Activated CD8-positive, alpha-beta memory T cell treated with anti-CD3 and anti-CD28 coated beads, Interleukin-2, amount 50 U/mL, for 48 hours (primary cell): ENCODE measurements at regions not wholly inside any gene's neighbourhood (a gene's known extent, or its start where the extent isn't known, plus 50 kb on each side); places are given as distances from the start of the nearest gene placed in this dataset.
"Not testable (repeated sequence)": the region's sequence is repeated elsewhere in the genome, so short reads cannot be mapped to it uniquely, and the experiment has no call there.

ENCODE experiments used
- DNase-seq: peaks from one replicate; pipeline ENCODE4 v3.0.0-alpha.2; 2020

DNA sequence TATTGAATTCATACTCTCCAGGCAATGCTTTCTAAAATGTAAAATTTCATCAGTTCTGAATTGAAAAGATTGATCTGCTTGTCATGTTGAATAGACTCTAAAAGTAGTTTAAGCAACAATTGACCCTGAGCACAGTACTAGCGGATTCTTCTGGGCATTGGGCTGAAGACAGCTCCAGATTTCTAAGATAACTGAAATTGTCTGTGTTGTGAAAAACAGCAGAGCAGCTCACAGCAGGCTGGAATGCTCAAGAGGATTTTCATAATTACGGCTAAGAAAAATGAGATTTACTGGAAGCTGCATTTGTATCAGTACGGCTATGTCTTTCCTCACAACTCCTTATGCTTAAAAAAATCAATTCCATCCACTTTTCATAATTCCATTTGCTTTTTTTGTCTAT is 373.7 kb downstream of the HACE1 start:
- DNase-seq, result no peak

DNA sequence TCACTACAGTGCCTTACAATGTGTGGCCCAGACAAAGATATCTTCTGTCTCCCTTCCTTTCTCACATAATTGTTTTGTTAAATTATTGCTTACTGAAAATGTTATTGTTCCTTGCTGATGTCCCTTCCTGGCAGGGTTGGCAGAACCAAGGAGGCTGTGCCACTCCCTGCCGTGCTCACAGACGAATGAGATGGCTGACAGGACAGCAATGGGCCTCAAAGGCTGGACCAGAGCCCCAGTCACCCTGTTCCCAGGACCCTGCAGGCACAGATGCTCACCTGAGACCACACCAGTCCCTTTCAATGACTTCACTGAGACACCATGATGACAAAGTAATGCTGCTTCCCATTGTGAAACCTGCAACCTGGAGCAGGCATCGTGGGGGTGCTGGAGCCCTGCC is 375.1 kb downstream of the HACE1 start:
- no peak for DNase-seq

DNA sequence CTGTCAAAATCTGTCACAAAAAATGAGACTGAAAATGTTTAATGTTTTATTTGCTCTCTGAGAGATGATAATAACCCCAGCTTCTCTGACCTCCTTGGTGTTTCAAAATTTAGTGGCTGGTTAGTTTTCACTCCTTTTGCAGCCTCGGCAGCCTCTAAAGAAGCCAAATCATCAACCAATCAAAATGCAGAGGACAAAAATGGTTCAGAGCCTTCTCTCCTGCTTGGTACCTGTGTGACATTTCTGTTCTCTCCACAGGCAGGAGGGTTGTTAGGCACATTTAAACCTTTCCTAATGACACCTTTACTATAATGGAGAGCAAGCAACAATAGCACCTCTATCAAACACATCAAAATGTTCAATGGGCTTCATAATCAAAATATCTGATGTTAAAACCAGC is 375.5 kb downstream of the HACE1 start:
- no peak for DNase-seq

DNA sequence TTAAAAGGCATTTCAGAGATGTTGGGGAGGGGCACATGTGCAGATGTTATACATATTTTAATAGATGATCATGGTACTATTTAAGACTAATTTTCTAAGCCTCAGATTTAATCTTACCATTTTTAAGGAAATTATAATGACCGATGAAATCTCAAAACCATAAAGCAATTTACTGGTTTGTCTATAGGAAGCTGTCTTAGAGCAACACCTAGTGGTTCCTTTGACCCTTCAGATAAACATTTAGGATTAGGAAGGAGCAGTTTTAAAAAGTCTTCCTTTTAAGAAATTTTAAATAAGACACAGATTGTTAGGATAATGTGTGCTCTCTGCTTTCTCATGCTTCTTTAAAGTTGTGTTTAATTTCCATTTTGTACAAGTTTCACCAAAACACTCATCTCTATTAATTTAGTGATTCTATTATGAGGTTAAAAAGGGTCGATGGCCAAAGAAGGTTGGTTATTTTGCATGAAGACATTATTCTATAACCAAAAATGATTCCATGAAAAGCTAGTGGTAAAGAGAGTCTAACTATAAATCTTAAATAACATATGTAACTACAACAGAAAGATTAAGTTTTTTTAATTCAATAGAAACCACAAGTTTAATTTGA is 376.4 kb downstream of the HACE1 start:
- DNase-seq, result no peak

DNA sequence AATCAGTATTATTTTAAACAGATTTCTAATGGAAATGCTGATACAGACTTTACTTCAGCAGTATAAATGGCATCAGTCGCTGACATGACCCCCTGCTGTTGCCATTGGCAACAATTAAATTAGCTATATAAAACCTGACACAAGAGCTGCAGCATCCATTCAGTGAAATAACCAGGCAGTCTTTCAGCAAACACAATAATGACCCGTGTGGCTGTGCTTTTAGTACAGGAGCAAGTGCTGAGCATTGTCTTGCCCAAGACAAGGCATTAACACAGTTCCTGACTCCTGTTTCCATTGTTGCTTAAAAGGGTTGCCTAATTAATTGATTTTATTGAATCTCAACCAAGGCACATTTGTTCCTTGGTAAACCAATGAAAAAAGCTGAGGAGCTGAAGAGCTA is 382.1 kb downstream of the HACE1 start:
- DNase-seq, result no peak

DNA sequence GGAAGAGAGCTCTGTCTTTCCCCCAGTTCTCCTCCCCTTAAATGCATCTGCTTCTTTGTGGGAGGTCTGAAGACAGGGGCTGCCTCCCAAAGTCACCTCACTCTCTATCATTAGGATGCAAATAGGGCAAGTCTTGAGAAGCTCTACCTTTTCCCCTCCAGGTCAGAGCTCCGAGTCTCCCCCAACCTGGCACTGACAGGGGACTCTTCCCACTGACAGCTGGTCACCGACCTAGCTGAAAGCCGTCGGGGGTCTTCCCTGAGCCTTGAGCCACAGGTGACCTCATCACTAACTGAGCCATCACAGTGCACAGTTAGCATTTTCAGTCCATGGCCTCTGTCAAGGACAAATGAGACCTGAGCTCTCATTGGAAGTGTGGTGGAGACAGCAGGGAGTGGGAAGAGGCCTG is 386.7 kb downstream of the HACE1 start:
- DNase-seq, result no peak

DNA sequence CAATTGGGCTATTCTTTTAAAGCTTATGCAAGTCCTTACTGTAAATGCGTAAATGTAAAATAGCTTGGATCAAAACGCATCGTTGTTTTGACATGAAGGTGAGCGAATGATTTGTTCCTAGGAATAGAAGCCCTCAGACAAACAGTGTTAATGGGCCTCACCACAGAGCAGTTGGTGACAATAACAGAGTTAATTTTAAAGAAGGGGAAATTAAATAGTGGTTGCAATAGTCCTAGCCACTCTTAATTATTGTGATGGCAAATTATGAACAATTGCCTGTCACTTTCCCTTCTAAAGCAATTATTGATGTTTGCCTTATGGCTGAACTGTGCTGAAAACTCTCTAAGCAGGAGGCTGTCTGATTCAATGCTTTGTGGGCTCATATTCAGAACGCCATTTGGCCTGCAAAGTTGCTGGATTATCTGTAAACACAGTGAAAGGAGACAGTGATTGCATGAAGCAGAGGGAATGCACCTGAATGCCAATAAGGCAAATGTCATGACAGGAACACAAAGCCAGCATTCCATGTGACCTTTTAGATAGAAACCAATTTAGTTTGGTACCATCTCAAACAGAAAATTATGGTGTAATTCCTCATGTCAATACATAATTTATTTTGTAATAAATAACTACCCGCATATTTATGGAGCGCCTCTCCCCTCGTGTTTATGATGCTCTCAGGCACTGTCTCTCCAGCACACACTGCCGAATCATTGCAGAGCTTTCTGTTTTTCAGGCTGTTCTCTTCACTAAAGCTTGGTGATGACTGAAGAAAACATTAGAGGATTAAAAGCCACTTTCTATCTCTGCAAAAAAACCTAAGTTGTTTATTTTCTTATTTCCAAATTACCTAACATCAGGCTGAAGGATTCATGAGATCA is 387.5 kb downstream of the HACE1 start:
- DNase-seq, result no peak

DNA sequence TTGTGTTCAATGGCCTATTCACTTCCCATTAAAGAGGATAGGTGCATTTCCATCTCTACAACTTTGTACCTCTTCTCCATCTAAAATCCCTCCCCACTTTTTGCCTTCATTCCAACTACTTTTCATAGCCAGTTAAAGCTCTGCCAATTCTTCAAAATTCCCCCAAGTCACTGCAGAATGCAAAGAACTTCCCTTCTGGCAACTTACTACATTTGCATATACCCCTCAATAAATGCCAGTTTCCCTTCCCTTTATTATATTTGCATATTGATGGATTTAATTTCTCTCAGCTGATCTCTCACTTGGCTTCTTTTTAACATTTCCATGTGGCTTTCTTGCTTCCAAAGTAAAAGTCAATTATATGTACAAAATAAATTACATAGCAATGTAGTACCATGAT is 393.4 kb downstream of the HACE1 start:
- DNase-seq, result no peak

DNA sequence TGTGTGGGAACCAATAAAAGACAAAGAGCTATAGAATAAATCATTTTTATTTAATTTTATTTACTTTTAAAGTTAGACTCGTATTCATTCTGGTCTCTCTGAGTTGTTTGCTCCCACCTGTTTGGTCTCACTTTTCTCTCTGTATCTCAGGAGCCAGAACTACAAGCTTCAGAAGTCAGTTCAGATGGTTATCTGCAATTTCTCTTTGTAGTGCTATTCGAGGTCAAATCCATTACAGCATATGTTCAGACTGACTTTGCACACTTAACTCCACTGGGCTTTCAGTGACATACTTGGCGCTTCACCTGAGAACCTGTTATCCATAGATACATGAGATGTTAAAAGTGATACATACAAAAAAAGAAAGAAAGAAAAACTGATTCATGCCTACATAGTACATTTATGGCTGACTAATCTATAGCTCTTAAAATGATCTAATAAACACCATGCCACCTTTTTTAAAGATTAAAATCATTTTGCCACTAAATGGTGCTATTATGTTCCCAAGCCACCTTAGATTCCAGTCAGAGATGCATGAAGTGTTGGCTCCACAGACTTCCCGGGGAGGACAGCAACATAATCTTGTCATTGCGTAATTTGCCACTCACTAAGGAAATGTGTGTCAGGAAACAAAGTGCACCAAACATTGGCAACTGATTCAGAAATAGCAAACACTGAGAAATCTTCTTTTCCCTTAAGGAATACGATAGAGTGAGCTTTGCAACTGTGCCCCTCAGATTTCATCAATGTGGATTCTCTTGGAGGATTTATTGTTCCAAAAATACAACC is 396.7 kb downstream of the HACE1 start:
- no peak for DNase-seq

DNA sequence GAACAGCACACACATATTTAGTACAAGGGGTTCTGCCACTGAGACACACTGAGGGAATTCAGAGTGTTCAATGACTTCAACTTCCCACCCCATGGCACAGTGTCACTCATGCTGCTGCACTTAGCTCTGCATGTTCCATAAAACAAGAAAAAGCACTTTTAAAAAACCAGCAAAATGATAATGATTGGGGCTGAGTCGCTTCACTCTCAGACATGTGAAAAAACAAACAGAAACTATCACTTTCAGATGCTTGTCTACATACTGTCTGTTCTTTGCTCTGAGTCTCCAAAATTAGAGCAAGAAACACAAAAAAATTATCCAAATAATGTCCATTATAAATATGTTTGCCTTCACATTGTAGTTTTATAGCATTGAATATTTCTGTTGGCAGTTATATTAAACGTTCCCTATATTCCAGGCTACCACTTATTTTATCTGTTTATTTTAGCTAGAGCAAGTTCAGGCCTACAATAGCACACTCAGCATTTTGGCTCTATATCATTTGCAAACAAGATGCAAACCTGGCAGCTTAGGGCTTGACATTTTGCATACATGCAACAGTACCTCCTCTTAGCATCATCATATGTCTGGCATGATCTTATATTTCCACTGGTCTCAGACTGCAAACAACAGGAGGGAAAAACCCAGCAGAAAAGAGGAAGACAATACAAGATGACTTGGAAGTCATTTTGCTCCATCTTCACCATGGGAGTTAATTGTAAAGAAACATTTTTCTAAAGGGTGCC is 398.8 kb downstream of the HACE1 start:
- no peak for DNase-seq

DNA sequence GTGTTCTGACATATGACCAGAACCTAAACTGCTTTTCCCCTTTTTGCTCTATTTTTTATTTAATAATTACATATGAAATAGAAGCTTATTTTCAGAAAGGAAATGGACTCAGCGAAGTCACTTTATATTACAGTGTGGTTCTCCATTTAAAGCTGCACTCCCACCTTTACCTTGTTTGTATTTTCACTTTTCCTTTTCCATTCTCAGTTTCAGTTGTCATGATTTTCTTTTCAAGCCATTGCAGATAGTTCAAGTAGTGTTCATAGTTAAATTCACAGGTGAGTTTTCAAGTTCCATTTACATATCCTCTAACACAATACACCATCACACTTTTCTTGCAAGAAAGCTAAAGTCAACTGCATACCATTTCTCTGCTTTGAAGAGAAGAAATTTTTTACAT is 400.2 kb downstream of the HACE1 start:
- no peak for DNase-seq

DNA sequence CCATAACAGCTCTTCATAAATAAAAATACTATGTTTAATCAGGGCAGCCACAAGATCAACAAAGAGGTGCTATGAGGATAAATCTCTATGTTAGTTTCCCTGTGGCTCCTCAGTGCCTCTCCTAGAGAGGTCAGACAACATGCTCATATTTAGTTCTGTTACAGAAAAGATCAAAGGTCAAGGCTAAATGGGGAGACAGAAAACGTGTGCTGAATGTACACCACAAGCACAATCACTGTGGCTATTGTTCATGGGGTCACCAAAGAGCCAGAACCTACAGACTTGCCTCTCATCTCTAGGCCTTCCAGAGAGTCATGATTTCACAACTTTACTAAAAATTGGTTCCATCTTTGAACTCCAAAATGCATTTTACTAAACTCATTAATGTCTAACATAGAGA is 409.8 kb downstream of the HACE1 start:
- DNase-seq, result no peak

DNA sequence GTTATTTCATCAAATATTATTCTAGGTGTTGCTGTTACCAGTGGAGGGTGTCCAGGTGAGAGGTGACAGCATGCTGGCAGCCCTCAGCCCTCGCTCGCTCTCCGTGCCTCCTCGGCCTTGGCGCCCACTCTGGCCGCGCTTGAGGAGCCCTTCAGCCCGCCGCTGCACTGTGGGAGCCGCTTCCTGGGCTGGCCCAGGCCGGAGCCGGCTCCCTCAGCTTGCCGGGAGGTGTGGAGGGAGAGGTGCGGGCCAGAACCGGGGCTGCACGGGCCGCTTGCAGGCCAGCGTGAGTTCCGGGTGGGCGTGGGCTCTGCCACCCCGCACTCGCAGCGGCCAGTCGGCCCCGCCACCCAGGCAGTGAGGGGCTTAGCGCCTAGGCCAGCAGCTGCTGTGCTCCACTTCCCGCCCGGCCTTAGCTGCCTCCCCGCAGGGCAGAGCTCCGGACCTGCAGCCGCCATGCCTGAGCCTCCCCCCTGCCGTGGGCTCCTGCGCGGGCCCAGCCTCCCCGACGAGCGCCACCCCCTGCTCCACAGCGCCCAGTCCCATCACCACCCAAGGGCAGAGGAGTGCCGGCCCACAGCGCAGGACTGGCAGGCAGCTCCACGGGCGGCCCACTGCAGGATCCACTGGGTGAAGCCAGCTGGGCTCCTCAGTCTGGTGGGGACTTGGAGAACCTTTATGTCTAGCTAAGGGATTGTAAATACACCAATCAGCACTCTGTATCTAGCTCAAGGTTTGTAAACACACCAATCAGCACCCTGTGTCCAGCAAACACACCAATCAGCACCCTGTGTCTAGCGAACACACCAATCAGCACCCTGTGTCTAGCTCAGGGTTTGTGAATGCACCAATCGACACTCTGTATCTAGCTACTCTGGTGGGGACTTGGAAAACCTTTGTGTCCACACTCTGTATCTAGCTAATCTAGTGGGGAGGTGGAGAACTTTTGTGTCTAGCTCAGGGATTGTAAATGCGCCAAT is 413.3 kb downstream of the HACE1 start:
- DNase-seq, result not testable (repeated sequence)

DNA sequence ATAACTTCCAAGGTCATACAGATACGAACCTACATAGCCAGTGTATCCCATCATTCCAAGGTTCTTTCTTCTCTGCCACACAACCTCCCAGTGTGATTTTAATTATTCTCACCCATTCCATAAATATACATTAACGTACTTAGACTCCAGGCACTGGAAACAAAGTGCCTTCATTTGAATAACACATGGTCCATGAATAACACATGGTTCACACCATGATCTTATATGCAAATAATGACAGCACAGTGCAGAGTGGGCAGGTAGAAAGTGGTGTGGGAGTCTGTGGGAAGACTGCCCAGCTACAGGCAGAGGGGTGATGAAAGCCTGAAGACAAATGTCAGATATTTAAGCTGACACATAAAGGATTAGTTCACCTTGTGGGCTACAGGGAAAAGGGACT is 425.2 kb downstream of the HACE1 start:
- DNase-seq, result no peak

DNA sequence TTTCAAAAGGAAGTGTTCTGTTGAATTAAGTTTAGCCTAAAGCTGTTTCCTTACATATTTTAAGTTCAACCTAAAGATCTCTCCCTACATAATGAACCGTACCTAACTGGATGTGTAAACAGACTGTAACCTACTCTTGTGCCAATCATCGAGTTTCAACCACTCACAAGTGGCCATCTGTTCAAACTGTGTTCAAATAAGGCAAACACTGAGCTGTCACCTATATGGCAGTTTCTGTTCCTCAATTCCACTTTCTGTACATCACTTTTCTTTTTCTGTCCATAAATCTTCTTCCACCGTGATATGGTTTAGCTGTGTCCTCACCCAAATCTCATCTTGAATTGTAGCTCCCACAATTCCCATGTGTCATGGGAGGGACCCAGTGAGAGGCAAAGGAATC is 428.6 kb downstream of the HACE1 start:
- no peak for DNase-seq

DNA sequence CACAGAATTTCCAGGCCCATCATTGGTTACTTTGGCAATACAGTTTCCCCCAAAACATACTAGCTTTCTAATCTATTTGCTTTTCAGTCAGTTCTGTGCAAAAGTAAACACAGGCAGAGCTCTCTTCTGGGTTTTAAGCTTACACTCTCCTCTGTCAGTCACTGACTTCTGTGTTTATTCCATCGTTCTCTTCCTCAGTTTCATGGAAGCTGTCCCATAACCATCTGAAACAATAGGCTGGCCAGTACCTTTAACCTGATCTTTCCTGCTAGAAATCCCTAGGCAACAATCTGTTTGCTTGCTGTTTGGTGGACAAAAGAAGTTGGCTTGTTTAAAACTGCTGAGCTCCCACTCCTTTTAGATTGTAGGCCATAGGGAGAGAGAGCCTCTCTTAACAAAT is 431.5 kb downstream of the HACE1 start:
- DNase-seq, result no peak

DNA sequence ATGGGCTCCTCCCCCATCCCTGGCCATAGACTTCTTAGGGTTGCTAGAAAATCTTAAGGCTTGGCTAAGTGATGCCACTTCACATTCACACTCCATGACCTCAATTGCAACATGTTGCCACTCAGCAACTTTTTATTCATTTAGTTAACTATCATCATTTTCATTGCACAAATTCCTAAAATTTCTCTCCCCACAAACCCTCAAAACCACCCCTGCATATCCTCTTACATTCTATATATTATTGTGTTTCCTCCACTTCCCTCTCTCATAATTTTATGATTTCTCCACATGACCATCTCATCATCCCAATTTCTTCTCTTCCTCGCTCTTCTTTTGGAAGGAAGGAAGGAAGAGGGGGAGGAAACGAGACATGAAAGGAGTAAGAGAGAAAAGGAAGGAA is 436.0 kb downstream of the HACE1 start:
- DNase-seq, result no peak

DNA sequence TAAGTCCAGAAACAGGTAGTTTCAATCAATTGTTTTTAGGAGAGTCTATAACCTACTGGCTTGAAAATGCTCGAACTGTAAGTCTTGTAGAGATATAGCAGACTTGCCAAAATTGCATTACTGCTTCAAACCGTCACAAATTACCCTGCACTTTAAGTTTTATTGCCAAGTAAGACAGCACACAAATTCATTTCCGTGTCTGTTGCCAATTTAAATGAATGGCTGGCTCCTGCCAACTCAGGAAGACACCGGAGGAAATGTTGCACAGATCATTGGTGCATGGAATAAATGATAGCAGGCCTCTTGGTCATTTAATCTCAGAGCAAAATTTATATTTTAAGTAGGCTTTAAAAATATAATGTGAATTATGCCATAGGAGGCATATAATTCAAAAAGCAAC is 438.1 kb downstream of the HACE1 start:
- no peak for DNase-seq

DNA sequence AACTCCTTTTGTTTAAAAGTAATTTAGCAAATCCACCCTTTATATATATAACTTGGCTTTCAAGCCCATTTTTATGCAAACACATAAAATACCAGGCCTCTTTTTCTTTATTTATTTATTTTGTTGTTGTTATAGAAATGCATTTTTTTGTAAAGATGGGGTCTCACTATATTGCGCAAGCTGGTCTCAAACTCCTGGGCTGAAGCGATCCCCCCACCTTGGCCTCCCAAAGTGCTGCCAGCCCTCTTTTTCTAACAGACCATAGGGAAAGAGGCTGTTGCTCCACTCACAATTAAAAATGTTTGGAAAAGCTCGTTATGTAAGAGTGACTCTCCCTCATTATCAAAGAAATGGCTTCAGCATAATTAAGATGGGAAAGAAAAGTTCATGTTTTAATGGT is 440.9 kb downstream of the HACE1 start:
- DNase-seq, result no peak

DNA sequence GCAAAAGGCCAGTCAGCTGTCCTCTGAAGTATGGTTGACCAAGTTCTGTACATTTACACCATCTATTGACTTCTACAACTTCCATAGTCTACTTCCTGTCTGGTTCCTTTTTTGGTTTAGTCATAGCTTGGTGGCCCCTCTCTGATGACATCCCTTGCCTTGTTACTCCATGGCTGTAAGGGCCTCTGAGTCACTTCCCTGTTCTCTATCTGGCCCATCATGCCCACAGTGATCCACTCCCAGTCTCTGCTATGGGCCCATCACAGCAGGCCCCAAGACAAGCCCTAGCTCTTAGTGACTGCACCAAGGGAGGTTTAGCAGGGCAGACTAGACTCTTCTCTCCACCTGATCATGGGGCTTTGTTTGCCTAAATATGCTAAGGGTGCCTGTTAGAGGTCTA is 441.6 kb downstream of the HACE1 start:
- DNase-seq, result no peak

DNA sequence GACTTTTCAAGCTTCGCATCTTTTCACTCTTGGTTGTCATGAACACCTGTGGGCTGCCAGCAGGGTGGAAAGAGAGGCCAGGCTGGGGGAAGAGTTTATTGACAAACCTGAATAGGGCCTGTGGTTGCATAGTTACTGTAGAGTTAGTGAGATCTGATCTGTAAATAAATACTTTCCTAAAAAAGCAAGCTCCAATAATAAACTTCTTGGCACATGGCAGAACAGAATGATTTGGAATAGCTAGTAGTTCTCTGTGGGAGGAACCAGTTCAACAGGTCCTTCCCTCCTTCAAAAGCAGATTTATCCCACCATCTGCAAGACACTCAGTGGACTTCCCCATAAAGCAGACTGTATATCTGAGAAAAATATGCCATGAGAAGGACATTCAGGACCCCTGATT is 445.0 kb downstream of the HACE1 start:
- DNase-seq, result no peak

DNA sequence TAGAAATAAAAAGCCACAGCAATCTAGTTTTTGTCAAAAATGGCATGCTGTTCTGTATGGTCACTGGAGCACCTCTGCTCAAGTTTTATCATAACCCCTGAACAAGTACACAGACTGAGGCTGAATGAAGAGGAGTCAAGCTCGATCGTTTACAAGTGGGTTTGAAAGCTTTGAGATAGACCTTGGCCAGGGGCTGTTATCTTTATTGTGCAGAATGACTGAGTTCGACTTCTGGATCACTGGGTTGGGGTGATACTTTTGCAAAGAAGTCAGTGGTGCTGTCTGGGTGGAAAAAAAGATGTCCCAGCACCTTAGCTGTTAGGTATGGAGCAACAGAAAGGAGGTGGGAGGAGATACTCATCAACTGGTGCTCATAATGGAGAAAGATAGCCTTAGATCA is 446.0 kb downstream of the HACE1 start:
- DNase-seq, result no peak
